IMR-90 (cell line): ENCODE measurements at regions not wholly inside any gene's neighbourhood (a gene's known extent, or its start where the extent isn't known, plus 50 kb on each side); places are given as distances from the start of the nearest gene placed in this dataset.

Source experiments
- ATAC-seq: fragments of 200-7000 bp; cut with Tn5 transposase; 2 replicates; pipeline ENCODE4 v1.9.1; 2020; ENCODE audit warnings: low read depth, mild to moderate bottlenecking, moderate library complexity
- BruUV-seq: library from RNA; stranded (reverse); fragments of 400-500 nt; replicated peaks from 2 replicates; lab custom pipeline; 2021; lab: Mats Ljungman, UMichigan
- CTCF ChIA-PET: fragments of 300-600 bp; formaldehyde crosslinking; extraction: SDS; loops from one replicate; lab custom pipeline; 2021; ENCODE audit warnings: antibody characterized with exemption; lab: Yijun Ruan, JAX
- POLR2A ChIA-PET: fragments of 300-600 bp; sonication (Branson Sonifier 250); formaldehyde crosslinking; loops from one replicate; lab custom pipeline; 2022; ENCODE audit warnings: antibody characterized with exemption; ENCODE audit not compliant: unreplicated experiment; lab: Charles Lee
- DNase-seq: peaks from one replicate; pipeline ENCODE4 v3.0.0; 2013
- H2AFZ ChIP-seq: replicated peaks from 2 replicates; pipeline ENCODE3; 2013; ENCODE audit warnings: low read length, mild to moderate bottlenecking; ENCODE audit not compliant: poor library complexity
- H2AK5ac ChIP-seq: 2 replicates; pipeline ENCODE4 v1.6.1; 2013; ENCODE audit warnings: low read depth, low read length, inconsistent platforms
- H2AK9ac ChIP-seq: replicated peaks from 2 replicates; pipeline ENCODE3; 2013; ENCODE audit warnings: mild to moderate bottlenecking, low read depth, low read length, moderate library complexity; ENCODE audit not compliant: poor library complexity
- H2BK120ac ChIP-seq: 2 replicates; pipeline ENCODE4 v1.6.1; 2013; ENCODE audit warnings: low read depth, low read length, inconsistent platforms
- H2BK15ac ChIP-seq: 3 replicates; pipeline ENCODE4 v1.6.1; 2013; ENCODE audit warnings: low read depth, low read length, inconsistent platforms
- H2BK20ac ChIP-seq: 2 replicates; pipeline ENCODE4 v1.6.1; 2013; ENCODE audit warnings: low read depth, mild to moderate bottlenecking, inconsistent platforms, low read length, moderate library complexity
- H2BK5ac ChIP-seq: 2 replicates; pipeline ENCODE4 v1.6.1; 2013; ENCODE audit warnings: mild to moderate bottlenecking, low read depth, low read length, inconsistent platforms; ENCODE audit not compliant: poor library complexity, severe bottlenecking
- H3K14ac ChIP-seq: replicated peaks from 2 replicates; pipeline ENCODE4 v1.6.1; 2013; ENCODE audit warnings: low read depth, low read length, inconsistent platforms
- H3K18ac ChIP-seq: 2 replicates; pipeline ENCODE4 v1.6.1; 2013; ENCODE audit warnings: low read depth, low read length, control low read depth
- H3K23ac ChIP-seq: 2 replicates; pipeline ENCODE4 v1.6.1; 2013; ENCODE audit warnings: low read depth, low read length, inconsistent platforms
- H3K27ac ChIP-seq: 2 replicates; pipeline ENCODE4 v1.5.1; 2013; ENCODE audit warnings: mild to moderate bottlenecking, control low read depth, low read length; ENCODE audit not compliant: insufficient read depth
- H3K27me3 ChIP-seq: 2 replicates; pipeline ENCODE4 v1.6.1; 2013; ENCODE audit warnings: low read length; ENCODE audit not compliant: control insufficient read depth, insufficient read depth
- H3K36me3 ChIP-seq: 2 replicates; pipeline ENCODE4 v1.6.1; 2013; ENCODE audit warnings: low read length, mixed read lengths; ENCODE audit not compliant: control insufficient read depth, insufficient read depth
- H3K4ac ChIP-seq: 2 replicates; pipeline ENCODE4 v1.6.1; 2013; ENCODE audit warnings: low read depth, low read length, inconsistent platforms
- H3K4me1 ChIP-seq: 2 replicates; pipeline ENCODE4 v1.6.1; 2013; ENCODE audit warnings: low read length, mixed read lengths; ENCODE audit not compliant: control insufficient read depth, insufficient read depth
- H3K4me2 ChIP-seq: 2 replicates; pipeline ENCODE4 v1.6.1; 2013; ENCODE audit warnings: low read depth, mild to moderate bottlenecking, control low read depth, low read length, moderate library complexity
- H3K4me3 ChIP-seq: 2 replicates; pipeline ENCODE4 v1.5.1; 2013; ENCODE audit warnings: low read depth, mild to moderate bottlenecking, control low read depth, low read length, moderate library complexity; ENCODE audit not compliant: insufficient read depth
- H3K56ac ChIP-seq: 2 replicates; pipeline ENCODE4 v1.6.1; 2013; ENCODE audit warnings: low read length, inconsistent platforms; ENCODE audit not compliant: insufficient read depth; ENCODE audit errors: extremely low read depth
- H3K79me1 ChIP-seq, 2 experiments: 2 replicates each; pipeline ENCODE4 v1.6.1; 2013; ENCODE audit warnings: low read length in 2 of 2, inconsistent platforms in 1 of 2, low read depth in 1 of 2
- H3K9ac ChIP-seq: 2 replicates; pipeline ENCODE4 v1.6.1; 2013; ENCODE audit warnings: low read depth, low read length, control low read depth
- H3K9me1 ChIP-seq: 2 replicates; pipeline ENCODE4 v1.6.1; 2013; ENCODE audit warnings: low read length, inconsistent platforms; ENCODE audit not compliant: insufficient read depth
- H3K9me3 ChIP-seq: 2 replicates; pipeline ENCODE4 v1.6.1; 2013; ENCODE audit warnings: low read length; ENCODE audit not compliant: control insufficient read depth, insufficient read depth
- H4K20me1 ChIP-seq: 2 replicates; pipeline ENCODE4 v1.6.1; 2013; ENCODE audit warnings: low read length, inconsistent platforms; ENCODE audit not compliant: insufficient read depth
- H4K5ac ChIP-seq: 2 replicates; pipeline ENCODE4 v1.6.1; 2013; ENCODE audit warnings: mild to moderate bottlenecking, low read depth, low read length, control low read depth
- H4K8ac ChIP-seq, 2 experiments: 2 replicates each; pipeline ENCODE4 v1.6.1; 2013; ENCODE audit warnings: low read depth in 2 of 2, low read length in 2 of 2, control low read depth in 1 of 2, inconsistent platforms in 1 of 2
- H4K91ac ChIP-seq: 2 replicates; pipeline ENCODE4 v1.6.1; 2013; ENCODE audit warnings: low read depth, low read length, inconsistent platforms; ENCODE audit not compliant: insufficient read depth
- BHLHE40 ChIP-seq: fragments of 150-350 bp; IDR thresholded peaks from 2 replicates; pipeline ENCODE4 v1.6.1; 2016; ENCODE audit warnings: mild to moderate bottlenecking, low read depth, low read length
- CEBPB ChIP-seq: IDR thresholded peaks from 2 replicates; pipeline ENCODE4 v1.6.1; 2012; ENCODE audit warnings: low read depth, low read length, improper control_type of control experiment
- CHD1 ChIP-seq: IDR thresholded peaks from 2 replicates; pipeline ENCODE4 v1.6.1; 2012; ENCODE audit warnings: low read depth, low read length, improper control_type of control experiment
- ELK1 ChIP-seq: fragments of 150-350 bp; IDR thresholded peaks from 2 replicates; pipeline ENCODE4 v1.6.1; 2016; ENCODE audit warnings: low read depth, mild to moderate bottlenecking, low read length, moderate library complexity, borderline replicate concordance
- FOS ChIP-seq: fragments of 150-350 bp; IDR thresholded peaks from 2 replicates; pipeline ENCODE4 v1.6.1; 2016; ENCODE audit warnings: low read depth, low read length
- MAFK ChIP-seq: IDR thresholded peaks from 2 replicates; pipeline ENCODE4 v1.6.1; 2012; ENCODE audit warnings: low read depth, low read length, improper control_type of control experiment
- MAZ ChIP-seq: IDR thresholded peaks from 2 replicates; pipeline ENCODE4 v1.6.1; 2012; ENCODE audit warnings: low read depth, mild to moderate bottlenecking, low read length, improper control_type of control experiment, moderate library complexity, borderline replicate concordance
- MXI1 ChIP-seq: IDR thresholded peaks from 2 replicates; pipeline ENCODE4 v1.6.1; 2012; ENCODE audit warnings: low read depth, mild to moderate bottlenecking, low read length, moderate library complexity, borderline replicate concordance
- NFE2L2 ChIP-seq: fragments of 150-350 bp; IDR thresholded peaks from 2 replicates; pipeline ENCODE4 v1.6.1; 2016; ENCODE audit warnings: low read depth, mild to moderate bottlenecking, low read length
- POLR2A ChIP-seq: IDR thresholded peaks from 2 replicates; pipeline ENCODE4 v1.6.1; 2012; ENCODE audit warnings: mild to moderate bottlenecking, low read depth, low read length
- RAD21 ChIP-seq: IDR thresholded peaks from 2 replicates; pipeline ENCODE4 v1.6.1; 2012; ENCODE audit warnings: low read length, improper control_type of control experiment
- RCOR1 ChIP-seq: IDR thresholded peaks from 2 replicates; pipeline ENCODE4 v1.6.1; 2012; ENCODE audit warnings: mild to moderate bottlenecking, low read length, improper control_type of control experiment; ENCODE audit not compliant: insufficient replicate concordance
- RFX5 ChIP-seq: IDR thresholded peaks from 2 replicates; pipeline ENCODE4 v1.8.0; 2012; ENCODE audit warnings: low read depth, mild to moderate bottlenecking, low read length, moderate library complexity
- SMC3 ChIP-seq: fragments of 150-350 bp; IDR thresholded peaks from 2 replicates; pipeline ENCODE4 v1.6.1; 2016; ENCODE audit warnings: low read depth, mild to moderate bottlenecking, antibody characterized with exemption, low read length, moderate library complexity
- WGBS, 2 experiments: methylation state at CpG; one replicate each; pipeline versions ENCODE4 v1.1.5 to v1.1.7; 2013; ENCODE audit warnings: missing lambda C conversion rate in 2 of 2; ENCODE audit not compliant: insufficient read length in 1 of 2; ENCODE audit errors: extremely low coverage in 2 of 2; 5-methylcytosine and 5-hydroxymethylcytosine counted together
- dilution Hi-C: fragments of 300-500 bp; cut with HindIII; formaldehyde crosslinking; loops from one replicate; pipeline ENCODE4 v1.14.3; 2018; ENCODE audit warnings: low sequenced_read_pairs; ENCODE audit not compliant: unreplicated experiment
- in situ Hi-C: fragments of 300-500 bp; cut with MboI; formaldehyde crosslinking; loops from 3 replicates; pipeline ENCODE4 v1.14.3; 2019; ENCODE audit warnings: low sequenced_read_pairs, inconsistent platforms, mixed read lengths
- intact Hi-C: fragments of 100-400 bp; cut with micrococcal nuclease; formaldehyde crosslinking; loops from 2 replicates; pipeline ENCODE4 v1.10.0; 2022
- TF ChIP-seq, protein P1 (sequence below): conservative IDR thresholded peaks from 2 replicates; pipeline ENCODE4 v1.5.1; 2012; ENCODE audit warnings: mild to moderate bottlenecking, low read depth, low read length, improper control_type of control experiment
- TF ChIP-seq, protein P2 (sequence below): fragments of 150-350 bp; IDR thresholded peaks from 2 replicates; pipeline ENCODE4 v1.6.1; 2017; ENCODE audit warnings: mild to moderate bottlenecking, antibody characterized with exemption, low read length, low read depth

- DNase-seq (no peak), ATAC-seq (no peak)
- peaks cover 5% of the 10 kb centered on the region; the same call in 1 of the 2 replicates for H3K4me1 ChIP-seq
- no peaks in the 10 kb centered on the region for H3K27me3 ChIP-seq
- in situ Hi-C loops, result loop anchor here (10.0 kb wide), 1 partner anchor 385 kb away; the partner anchor contains the start of gene ID2
- no peak overlapping the region for H2AK5ac ChIP-seq
- no peak overlapping the region for H3K18ac ChIP-seq
- dilution Hi-C loops, result no loop called here
- no peak for TF ChIP-seq POLR2A
- TF ChIP-seq ELK1, result no peak
- TF ChIP-seq, protein P1, sequence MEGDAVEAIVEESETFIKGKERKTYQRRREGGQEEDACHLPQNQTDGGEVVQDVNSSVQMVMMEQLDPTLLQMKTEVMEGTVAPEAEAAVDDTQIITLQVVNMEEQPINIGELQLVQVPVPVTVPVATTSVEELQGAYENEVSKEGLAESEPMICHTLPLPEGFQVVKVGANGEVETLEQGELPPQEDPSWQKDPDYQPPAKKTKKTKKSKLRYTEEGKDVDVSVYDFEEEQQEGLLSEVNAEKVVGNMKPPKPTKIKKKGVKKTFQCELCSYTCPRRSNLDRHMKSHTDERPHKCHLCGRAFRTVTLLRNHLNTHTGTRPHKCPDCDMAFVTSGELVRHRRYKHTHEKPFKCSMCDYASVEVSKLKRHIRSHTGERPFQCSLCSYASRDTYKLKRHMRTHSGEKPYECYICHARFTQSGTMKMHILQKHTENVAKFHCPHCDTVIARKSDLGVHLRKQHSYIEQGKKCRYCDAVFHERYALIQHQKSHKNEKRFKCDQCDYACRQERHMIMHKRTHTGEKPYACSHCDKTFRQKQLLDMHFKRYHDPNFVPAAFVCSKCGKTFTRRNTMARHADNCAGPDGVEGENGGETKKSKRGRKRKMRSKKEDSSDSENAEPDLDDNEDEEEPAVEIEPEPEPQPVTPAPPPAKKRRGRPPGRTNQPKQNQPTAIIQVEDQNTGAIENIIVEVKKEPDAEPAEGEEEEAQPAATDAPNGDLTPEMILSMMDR, result no peak
- no peak for TF ChIP-seq CHD1
- no peak for TF ChIP-seq RFX5
- no peak for TF ChIP-seq FOS
- no peak for TF ChIP-seq NFE2L2
- TF ChIP-seq, protein P2, sequence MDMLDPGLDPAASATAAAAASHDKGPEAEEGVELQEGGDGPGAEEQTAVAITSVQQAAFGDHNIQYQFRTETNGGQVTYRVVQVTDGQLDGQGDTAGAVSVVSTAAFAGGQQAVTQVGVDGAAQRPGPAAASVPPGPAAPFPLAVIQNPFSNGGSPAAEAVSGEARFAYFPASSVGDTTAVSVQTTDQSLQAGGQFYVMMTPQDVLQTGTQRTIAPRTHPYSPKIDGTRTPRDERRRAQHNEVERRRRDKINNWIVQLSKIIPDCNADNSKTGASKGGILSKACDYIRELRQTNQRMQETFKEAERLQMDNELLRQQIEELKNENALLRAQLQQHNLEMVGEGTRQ, result no peak
- no peak for TF ChIP-seq RAD21
- no peak for TF ChIP-seq CEBPB
- no peak for TF ChIP-seq BHLHE40
- no peak for TF ChIP-seq RCOR1
- no peak for TF ChIP-seq MAZ
- TF ChIP-seq MXI1, result no peak
- no peak for TF ChIP-seq SMC3
- no peak for TF ChIP-seq MAFK
- H4K8ac ChIP-seq, result no peak overlapping the region
- ChIA-PET CTCF (no interaction called here), POLR2A (no interaction called here)
- no peak overlapping the region for H4K5ac ChIP-seq
- no peaks in the 10 kb centered on the region for H3K79me1 ChIP-seq
- intact Hi-C loops, result loop anchor here (10.0 kb wide), 1 partner anchor 155 kb away; no protein-coding TSS in a partner anchor
- H3K14ac ChIP-seq, result no peak overlapping the region
- no peak overlapping the region for H2BK5ac ChIP-seq
- no peak overlapping the region for H3K56ac ChIP-seq
- no peaks in the 10 kb centered on the region for H4K20me1 ChIP-seq
- 29% methylated on average over 1 of the region's 5 CpGs; no CpG with 5 or more reads in 1 of the 2 experiments for WGBS, 2 experiments
- no peak overlapping the region for H4K91ac ChIP-seq
- no peak overlapping the region for H2AK9ac ChIP-seq
- 0 out of 2 replicates have a peak, but pooled peaks cover 4% of the 10 kb centered on the region for H3K9me1 ChIP-seq
- H3K23ac ChIP-seq, result no peak overlapping the region
- no peak overlapping the region for H3K4me3 ChIP-seq
- H2BK20ac ChIP-seq, result no peak overlapping the region
- no peaks in the 10 kb centered on the region; the same call in 1 of the 2 replicates for H3K9me3 ChIP-seq
- no peak overlapping the region for H2BK120ac ChIP-seq
- no peak overlapping the region for H3K27ac ChIP-seq
- no peak overlapping the region for H2BK15ac ChIP-seq
- H3K9ac ChIP-seq, result no peak overlapping the region
- no TSS peak for BruUV-seq
- no peaks in the 10 kb centered on the region for H3K36me3 ChIP-seq
- no peak overlapping the region for H3K4me2 ChIP-seq
- H3K4ac ChIP-seq, result no peak overlapping the region
- no peak overlapping the region for H2AFZ ChIP-seq
These were observed 381.6 kb upstream of the ID2 start for GRCh38 chr2:8300216-8300615.
